ENCODE measurements at regions not wholly inside any gene's neighbourhood (a gene's known extent, or its start where the extent isn't known, plus 50 kb on each side); places are given as distances from the start of the nearest gene placed in this dataset.

GRCh38 chr12:91889910-91890309, 255.7 kb downstream of the BTG1 start:
- Mint-ChIP-seq H3K9me3 (ENCODE audit: unreplicated experiment) (no peaks in the 10 kb centered on the region), H3K4me1 (ENCODE audit: low read depth, unreplicated experiment) (no peaks in the 10 kb centered on the region), H3K27me3 (ENCODE audit: low read depth, unreplicated experiment) (no peaks in the 10 kb centered on the region), H3K27ac (ENCODE audit: unreplicated experiment) (no peak overlapping the region), H3K36me3 (ENCODE audit: low read depth, unreplicated experiment) (no peaks in the 10 kb centered on the region), H3K4me3 (ENCODE audit: unreplicated experiment) (no peak overlapping the region)
- H3K79me2 ChIP-seq (ENCODE audit: insufficient read depth, low read length) = no peaks in the 10 kb centered on the region
- no peaks in the 10 kb centered on the region for H3K9me3 ChIP-seq (ENCODE audit: insufficient read depth, low read depth, low read length)
- TF ChIP-seq CTCF (IDR thresholded peaks at IDR 0.05; ENCODE audit: insufficient read depth, low read depth, low read length) (no peak), EZH2 (IDR thresholded peaks at IDR 0.05; ENCODE audit: insufficient read depth, low read length) (no peak)
- H3K4me3 ChIP-seq (ENCODE audit: insufficient read depth, low read depth, low read length) = no peak overlapping the region
- H3K36me3 ChIP-seq (ENCODE audit: insufficient read depth, low read length) = no peaks in the 10 kb centered on the region
- H3K4me1 ChIP-seq (ENCODE audit: insufficient read depth, low read length) = no peaks in the 10 kb centered on the region
- H3K9ac ChIP-seq (ENCODE audit: low read length) = no peak overlapping the region
- H2AFZ ChIP-seq (ENCODE audit: low read depth, low read length) = no peak overlapping the region
- no peaks in the 10 kb centered on the region for H4K20me1 ChIP-seq (ENCODE audit: insufficient read depth, low read length)
- H3K27me3 ChIP-seq (ENCODE audit: insufficient read depth, low read length) = no peaks in the 10 kb centered on the region
- H3K27ac ChIP-seq (ENCODE audit: low read depth, low read length) = no peak overlapping the region
- DNase-seq (ENCODE audit: low read depth) = no peak
- H3K4me2 ChIP-seq (ENCODE audit: low read length) = no peak overlapping the region
- FAIRE-seq = no peak

- H4K20me1 ChIP-seq (ENCODE audit: insufficient read depth, low read length) = no peaks in the 10 kb centered on the region
- no peaks in the 10 kb centered on the region for H3K36me3 Mint-ChIP-seq (ENCODE audit: low read depth, unreplicated experiment)
- H3K79me2 ChIP-seq (ENCODE audit: insufficient read depth, low read length) = no peaks in the 10 kb centered on the region
- H3K9ac ChIP-seq (ENCODE audit: low read length) = no peak overlapping the region
- no peak overlapping the region for H3K4me3 ChIP-seq (ENCODE audit: insufficient read depth, low read depth, low read length)
- H3K4me2 ChIP-seq (ENCODE audit: low read length) = no peak overlapping the region
- H3K9me3 Mint-ChIP-seq (ENCODE audit: unreplicated experiment) = no peaks in the 10 kb centered on the region
- H3K4me3 Mint-ChIP-seq (ENCODE audit: unreplicated experiment) = no peak overlapping the region
- H2AFZ ChIP-seq (ENCODE audit: low read depth, low read length) = no peak overlapping the region
- H3K36me3 ChIP-seq (ENCODE audit: insufficient read depth, low read length) = no peaks in the 10 kb centered on the region
- no peaks in the 10 kb centered on the region for H3K9me3 ChIP-seq (ENCODE audit: insufficient read depth, low read depth, low read length)
- H3K27ac Mint-ChIP-seq (ENCODE audit: unreplicated experiment) = no peak overlapping the region
- FAIRE-seq = no peak
- H3K4me1 Mint-ChIP-seq (ENCODE audit: low read depth, unreplicated experiment) = no peaks in the 10 kb centered on the region
- no peaks in the 10 kb centered on the region for H3K4me1 ChIP-seq (ENCODE audit: insufficient read depth, low read length)
- TF ChIP-seq EZH2 (IDR thresholded peaks at IDR 0.05; ENCODE audit: insufficient read depth, low read length) = no peak
- no peak for TF ChIP-seq CTCF (IDR thresholded peaks at IDR 0.05; ENCODE audit: insufficient read depth, low read depth, low read length)
- no peak overlapping the region for H3K27ac ChIP-seq (ENCODE audit: low read depth, low read length)
- DNase-seq (ENCODE audit: low read depth) = no peak
- no peaks in the 10 kb centered on the region for H3K27me3 ChIP-seq (ENCODE audit: insufficient read depth, low read length)
- H3K27me3 Mint-ChIP-seq (ENCODE audit: low read depth, unreplicated experiment) = no peaks in the 10 kb centered on the region
These were observed 256.6 kb downstream of the BTG1 start for GRCh38 chr12:91889059-91889458.

DNA sequence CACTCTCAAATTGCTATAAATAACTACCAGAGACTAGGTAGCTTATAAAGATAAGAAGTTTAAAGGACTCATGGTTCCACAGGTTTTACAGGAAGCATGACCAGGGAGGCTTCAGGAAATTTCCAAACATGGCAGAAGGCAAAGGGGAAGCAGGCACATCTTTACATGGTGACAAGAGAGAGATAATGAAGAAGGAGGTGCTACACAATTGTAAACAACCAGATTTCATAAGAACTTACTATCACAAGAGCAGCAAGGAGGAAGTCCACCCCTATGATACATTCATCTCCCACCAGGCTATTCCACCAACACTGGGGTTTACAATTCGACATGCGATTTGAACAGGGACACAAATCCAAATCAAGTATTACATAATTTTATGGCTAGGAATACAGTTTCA, 257.7 kb downstream of the BTG1 start:
- no peak for TF ChIP-seq EZH2 (IDR thresholded peaks at IDR 0.05; ENCODE audit: insufficient read depth, low read length)
- no peak for TF ChIP-seq CTCF (IDR thresholded peaks at IDR 0.05; ENCODE audit: insufficient read depth, low read depth, low read length)
- Mint-ChIP-seq H3K36me3 (ENCODE audit: low read depth, unreplicated experiment) (no peaks in the 10 kb centered on the region), H3K4me1 (ENCODE audit: low read depth, unreplicated experiment) (no peaks in the 10 kb centered on the region), H3K27me3 (ENCODE audit: low read depth, unreplicated experiment) (no peaks in the 10 kb centered on the region), H3K4me3 (ENCODE audit: unreplicated experiment) (no peak overlapping the region), H3K9me3 (ENCODE audit: unreplicated experiment) (no peaks in the 10 kb centered on the region), H3K27ac (ENCODE audit: unreplicated experiment) (no peak overlapping the region)
- H3K36me3 ChIP-seq (ENCODE audit: insufficient read depth, low read length) = no peaks in the 10 kb centered on the region
- no peak overlapping the region for H2AFZ ChIP-seq (ENCODE audit: low read depth, low read length)
- H3K4me3 ChIP-seq (ENCODE audit: insufficient read depth, low read depth, low read length) = no peak overlapping the region
- DNase-seq (ENCODE audit: low read depth) (no peak), FAIRE-seq (no peak)
- no peaks in the 10 kb centered on the region for H3K9me3 ChIP-seq (ENCODE audit: insufficient read depth, low read depth, low read length)
- H3K79me2 ChIP-seq (ENCODE audit: insufficient read depth, low read length) = no peaks in the 10 kb centered on the region
- H4K20me1 ChIP-seq (ENCODE audit: insufficient read depth, low read length) = no peaks in the 10 kb centered on the region
- no peak overlapping the region for H3K27ac ChIP-seq (ENCODE audit: low read depth, low read length)
- no peak overlapping the region for H3K9ac ChIP-seq (ENCODE audit: low read length)
- no peaks in the 10 kb centered on the region for H3K4me1 ChIP-seq (ENCODE audit: insufficient read depth, low read length)
- no peaks in the 10 kb centered on the region for H3K27me3 ChIP-seq (ENCODE audit: insufficient read depth, low read length)
- no peak overlapping the region for H3K4me2 ChIP-seq (ENCODE audit: low read length)
